ENCODE measurements at regions not wholly inside any gene's neighbourhood (a gene's known extent, or its start where the extent isn't known, plus 50 kb on each side); places are given as distances from the start of the nearest gene placed in this dataset.

- DNase-seq, result no peak
Measured at GRCh38 chr11:116279511-116279910, 493.3 kb downstream of the BUD13 start.

GRCh38 chr11:116278076-116278475 lies 494.7 kb downstream of the BUD13 start:
- Histone ChIP-seq H3K4me3 (no peak overlapping the region), H3K4me1 (ENCODE audit: low read depth) (no peaks in the 10 kb centered on the region), H3K36me3 (ENCODE audit: low read depth) (no peaks in the 10 kb centered on the region), H3K9me3 (no peaks in the 10 kb centered on the region)
- intact Hi-C loops (cut with DNase I, micrococcal nuclease), result loop anchor here (10.0 kb wide), 2 partner anchors 943 to 953 kb away; no protein-coding TSS in a partner anchor
- TF ChIP-seq CTCF (IDR thresholded peaks at IDR 0.05), result no peak
- DNase-seq (no peak), ATAC-seq (no peak)

More at GRCh38 chr11:116279511-116279910, 493.3 kb downstream of the BUD13 start:
- TF ChIP-seq CTCF (IDR thresholded peaks at IDR 0.05), result no peak
- H3K4me1 ChIP-seq (ENCODE audit: low read depth), result no peaks in the 10 kb centered on the region
- no peak overlapping the region for H3K4me3 ChIP-seq
- H3K36me3 ChIP-seq (ENCODE audit: low read depth), result no peaks in the 10 kb centered on the region
- H3K9me3 ChIP-seq, result no peaks in the 10 kb centered on the region
- no peak for ATAC-seq
- intact Hi-C loops (cut with DNase I, micrococcal nuclease), result loop anchor here (10.0 kb wide), 2 partner anchors 945 to 955 kb away; no protein-coding TSS in a partner anchor

- Histone ChIP-seq H3K4me3 (no peak overlapping the region), H3K9me3 (no peaks in the 10 kb centered on the region), H3K4me1 (ENCODE audit: low read depth) (no peaks in the 10 kb centered on the region), H3K36me3 (ENCODE audit: low read depth) (no peaks in the 10 kb centered on the region)
- intact Hi-C loops (cut with DNase I, micrococcal nuclease), result loop anchor here (10.0 kb wide), 2 partner anchors 942 to 952 kb away; no protein-coding TSS in a partner anchor
- peak; percentile 93 for ATAC-seq
- peak; percentile 95 for TF ChIP-seq CTCF (IDR thresholded peaks at IDR 0.05)
- DNase-seq, result peak; percentile 81 to 87 (median 84)
Measured at GRCh38 chr11:116276051-116277044, 496.4 kb downstream of the BUD13 start.

- intact Hi-C loops (cut with DNase I, micrococcal nuclease), result loop anchor here (10.0 kb wide), 2 partner anchors 941 to 951 kb away; no protein-coding TSS in a partner anchor
- no peak for DNase-seq
- Histone ChIP-seq H3K4me3 (no peak overlapping the region), H3K9me3 (no peaks in the 10 kb centered on the region), H3K36me3 (ENCODE audit: low read depth) (no peaks in the 10 kb centered on the region), H3K4me1 (ENCODE audit: low read depth) (no peaks in the 10 kb centered on the region)
- no peak for ATAC-seq
- TF ChIP-seq CTCF (IDR thresholded peaks at IDR 0.05), result no peak
Measured at GRCh38 chr11:116275635-116276034, 497.2 kb downstream of the BUD13 start.

GRCh38 chr11:116274521-116274920 lies 498.3 kb downstream of the BUD13 start:
- Histone ChIP-seq H3K36me3 (ENCODE audit: low read depth) (no peaks in the 10 kb centered on the region), H3K9me3 (no peaks in the 10 kb centered on the region), H3K4me1 (ENCODE audit: low read depth) (no peaks in the 10 kb centered on the region), H3K4me3 (no peak overlapping the region)
- ATAC-seq, result no peak
- TF ChIP-seq CTCF (IDR thresholded peaks at IDR 0.05), result no peak
- DNase-seq, result no peak
- intact Hi-C loops (cut with DNase I, micrococcal nuclease), result loop anchor here (10.0 kb wide), 2 partner anchors 940 to 950 kb away; no protein-coding TSS in a partner anchor
